Hepatocyte (in vitro differentiated cells): ENCODE measurements at regions not wholly inside any gene's neighbourhood (a gene's known extent, or its start where the extent isn't known, plus 50 kb on each side); places are given as distances from the start of the nearest gene placed in this dataset.
A peak's percentile ranks its signal among the peaks of the same experiment; 100 is the strongest.

Experiments used
- DNase-seq: peaks from one replicate; pipeline ENCODE4 v3.0.0-alpha.2; 2016; ENCODE audit warnings: low spot score
- H2AFZ ChIP-seq: fragments of 200-600 bp; sonication (generic); 2 replicates; pipeline ENCODE4 v1.6.0; 2016; ENCODE audit warnings: antibody characterized with exemption, mild to moderate bottlenecking
- H3K27ac ChIP-seq: fragments of 200-600 bp; sonication (generic); 2 replicates; pipeline ENCODE4 v1.5.1; 2016; ENCODE audit warnings: mild to moderate bottlenecking
- H3K27me3 ChIP-seq: fragments of 200-600 bp; sonication (generic); 2 replicates; pipeline ENCODE4 v1.6.1; 2016
- H3K36me3 ChIP-seq: fragments of 200-600 bp; sonication (generic); replicated peaks from 2 replicates; pipeline ENCODE4 v1.5.1; 2016; ENCODE audit warnings: low read depth; ENCODE audit not compliant: insufficient read depth
- H3K4me1 ChIP-seq: fragments of 200-600 bp; sonication (generic); 2 replicates; pipeline ENCODE4 v1.5.1; 2016; ENCODE audit warnings: mild to moderate bottlenecking, moderate library complexity; ENCODE audit not compliant: insufficient read depth
- H3K4me2 ChIP-seq: fragments of 200-600 bp; sonication (generic); 2 replicates; pipeline ENCODE4 v1.6.0; 2016
- H3K4me3 ChIP-seq: fragments of 200-600 bp; sonication (generic); 2 replicates; pipeline ENCODE4 v1.5.1; 2016; ENCODE audit warnings: mild to moderate bottlenecking
- H3K79me2 ChIP-seq: fragments of 200-600 bp; sonication (generic); 2 replicates; pipeline ENCODE4 v1.6.0; 2017; ENCODE audit warnings: mild to moderate bottlenecking
- H3K9me2 ChIP-seq: fragments of 200-600 bp; sonication (generic); replicated peaks from 2 replicates; pipeline ENCODE4 v1.6.0; 2017; ENCODE audit warnings: mild to moderate bottlenecking; ENCODE audit not compliant: insufficient read depth
- H3K9me3 ChIP-seq: fragments of 200-600 bp; sonication (generic); 2 replicates; pipeline ENCODE4 v1.5.1; 2016; ENCODE audit warnings: low read depth, mild to moderate bottlenecking
- H4K20me1 ChIP-seq: fragments of 200-600 bp; sonication (generic); 2 replicates; pipeline ENCODE4 v1.6.0; 2016; ENCODE audit warnings: mild to moderate bottlenecking; ENCODE audit not compliant: insufficient read depth, poor library complexity, severe bottlenecking
- CTCF ChIP-seq: fragments of 200-600 bp; sonication (generic); IDR thresholded peaks from 2 replicates; pipeline ENCODE4 v1.5.1; 2016; ENCODE audit warnings: antibody characterized with exemption, mild to moderate bottlenecking; ENCODE audit not compliant: poor library complexity
- EZH2 ChIP-seq: fragments of 200-600 bp; sonication (generic); IDR thresholded peaks from 2 replicates; pipeline ENCODE4 v1.6.1; 2016; ENCODE audit warnings: antibody characterized with exemption, mild to moderate bottlenecking, borderline replicate concordance
- EZH2phosphoT487 ChIP-seq: fragments of 200-600 bp; sonication (generic); IDR thresholded peaks from one replicate; pipeline ENCODE4 v1.6.1; 2018; ENCODE audit warnings: antibody characterized with exemption, mild to moderate bottlenecking, low read depth, moderate library complexity; ENCODE audit not compliant: unreplicated experiment, severe bottlenecking
- WGBS: methylation state at CpG from one replicate; pipeline ENCODE4 v1.1.6; 2016; ENCODE audit warnings: low lambda C conversion rate; ENCODE audit errors: missing lambda C conversion rate; 5-methylcytosine and 5-hydroxymethylcytosine counted together

- peaks cover 4% of the 10 kb centered on the region for H3K4me1 ChIP-seq
- H3K27me3 ChIP-seq, result no peaks in the 10 kb centered on the region
- no peaks in the 10 kb centered on the region for H3K36me3 ChIP-seq
- H3K9me2 ChIP-seq, result no peaks in the 10 kb centered on the region
- DNase-seq, result no peak
- 85% methylated on average over 7 of the region's 7 CpGs for WGBS
- TF ChIP-seq EZH2 (no peak), CTCF (no peak), EZH2phosphoT487 (no peak)
- H3K4me2 ChIP-seq, result no peak overlapping the region
- no peak overlapping the region for H3K4me3 ChIP-seq
- H3K79me2 ChIP-seq, result no peaks in the 10 kb centered on the region
- H3K27ac ChIP-seq, result no peak overlapping the region
- H2AFZ ChIP-seq, result no peak overlapping the region
- H4K20me1 ChIP-seq, result no peaks in the 10 kb centered on the region
- no peaks in the 10 kb centered on the region for H3K9me3 ChIP-seq
Measured at GRCh38 chr6:166728884-166729530, 102.0 kb upstream of the RPS6KA2 start.

DNA sequence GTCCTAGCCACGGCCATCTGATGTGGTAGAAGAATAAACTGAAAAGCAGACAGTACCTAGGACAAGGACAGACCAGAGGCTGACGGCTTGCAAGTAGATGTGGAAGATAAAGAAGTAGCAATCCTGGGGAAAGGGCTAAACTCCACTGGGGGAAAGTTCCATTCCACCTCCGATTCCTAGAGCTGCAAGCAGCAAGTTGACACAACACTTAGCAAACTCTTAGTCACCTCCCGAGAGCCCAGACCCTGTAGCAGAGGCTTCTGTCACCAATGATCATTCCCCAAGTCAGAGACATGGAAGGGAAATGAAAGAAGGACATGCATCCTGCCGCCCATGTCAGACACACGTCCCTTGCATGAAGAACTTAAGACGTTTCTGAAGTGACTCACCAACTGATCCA is 99.2 kb upstream of the RPS6KA2 start:
- Histone ChIP-seq H3K4me1 (peaks cover 4% of the 10 kb centered on the region), H3K9me3 (no peaks in the 10 kb centered on the region), H3K4me2 (no peak overlapping the region), H3K4me3 (no peak overlapping the region), H3K27me3 (no peaks in the 10 kb centered on the region), H3K9me2 (no peaks in the 10 kb centered on the region), H3K79me2 (no peaks in the 10 kb centered on the region), H4K20me1 (no peaks in the 10 kb centered on the region), H2AFZ (no peak overlapping the region), H3K27ac (no peak overlapping the region), H3K36me3 (no peaks in the 10 kb centered on the region)
- DNase-seq, result peak; percentile 55
- TF ChIP-seq EZH2phosphoT487 (no peak), EZH2 (no peak), CTCF (no peak)
- 52% methylated on average over 7 of the region's 7 CpGs for WGBS

GRCh38 chr6:166725571-166725970 is 98.5 kb upstream of the RPS6KA2 start:
- Histone ChIP-seq H3K27me3 (no peaks in the 10 kb centered on the region), H3K9me3 (no peaks in the 10 kb centered on the region), H3K4me3 (no peak overlapping the region), H3K4me1 (peaks cover 4% of the 10 kb centered on the region), H4K20me1 (no peaks in the 10 kb centered on the region), H2AFZ (no peak overlapping the region), H3K9me2 (no peaks in the 10 kb centered on the region), H3K27ac (no peak overlapping the region), H3K36me3 (no peaks in the 10 kb centered on the region), H3K4me2 (no peak overlapping the region), H3K79me2 (no peaks in the 10 kb centered on the region)
- WGBS, result 96% methylated on average over 15 of the region's 15 CpGs
- TF ChIP-seq EZH2, result no peak
- TF ChIP-seq CTCF, result no peak
- TF ChIP-seq EZH2phosphoT487, result no peak
- no peak for DNase-seq

GRCh38 chr6:166724576-166724975 is 97.5 kb upstream of the RPS6KA2 start:
- Histone ChIP-seq H3K27ac (no peak overlapping the region), H3K9me2 (no peaks in the 10 kb centered on the region), H4K20me1 (no peaks in the 10 kb centered on the region), H3K9me3 (no peaks in the 10 kb centered on the region), H3K4me2 (no peak overlapping the region), H3K79me2 (no peaks in the 10 kb centered on the region), H2AFZ (no peak overlapping the region), H3K4me3 (no peak overlapping the region), H3K36me3 (no peaks in the 10 kb centered on the region), H3K27me3 (peaks cover 2% of the 10 kb centered on the region), H3K4me1 (peaks cover 4% of the 10 kb centered on the region)
- TF ChIP-seq EZH2phosphoT487, result no peak
- TF ChIP-seq CTCF, result no peak
- no peak for TF ChIP-seq EZH2
- DNase-seq, result no peak
- 65% methylated on average over 8 of the region's 8 CpGs for WGBS
